Activated naive CD4-positive, alpha-beta T cell treated with anti-CD3 and anti-CD28 coated beads, Interleukin-2, amount 50 U/mL, for 16 hours (primary cell): ENCODE measurements at regions not wholly inside any gene's neighbourhood (a gene's known extent, or its start where the extent isn't known, plus 50 kb on each side); places are given as distances from the start of the nearest gene placed in this dataset.
"Not testable (repeated sequence)": the region's sequence is repeated elsewhere in the genome, so short reads cannot be mapped to it uniquely, and the experiment has no call there.

ENCODE experiments used
- DNase-seq: peaks from one replicate; pipeline ENCODE4 v3.0.0-alpha.2; 2020

- no peak for DNase-seq
Observed at GRCh38 chr13:64723724-64724123, 2506.4 kb downstream of the PCDH9 start.

- no peak for DNase-seq
Observed at GRCh38 chr13:64718116-64718515, 2512.0 kb downstream of the PCDH9 start.

- no peak for DNase-seq
Observed at GRCh38 chr13:64716936-64717335, 2513.2 kb downstream of the PCDH9 start.

- no peak for DNase-seq
Observed at GRCh38 chr13:64709079-64709478, 2521.1 kb downstream of the PCDH9 start.

GRCh38 chr13:64704121-64704649 is 2526.0 kb downstream of the PCDH9 start:
- no peak for DNase-seq

GRCh38 chr13:64697226-64697625 is 2532.9 kb downstream of the PCDH9 start:
- no peak for DNase-seq

- DNase-seq = no peak
Observed at GRCh38 chr13:64688893-64689677, 2541.1 kb downstream of the PCDH9 start.

GRCh38 chr13:64686536-64686935 is 2543.6 kb downstream of the PCDH9 start:
- DNase-seq = not testable (repeated sequence)

GRCh38 chr13:64684685-64685431 is 2545.3 kb downstream of the PCDH9 start:
- DNase-seq = no peak

- no peak for DNase-seq
Observed at GRCh38 chr13:64684108-64684507, 2546.0 kb downstream of the PCDH9 start.

GRCh38 chr13:64680739-64681138 is 2549.4 kb downstream of the PCDH9 start:
- DNase-seq = no peak

GRCh38 chr13:64675255-64675892 is 2554.8 kb downstream of the PCDH9 start:
- DNase-seq = no peak

- no peak for DNase-seq
Observed at GRCh38 chr13:64674126-64674525, 2556.0 kb downstream of the PCDH9 start.

GRCh38 chr13:64672751-64673150 is 2557.4 kb downstream of the PCDH9 start:
- no peak for DNase-seq

- no peak for DNase-seq
Observed at GRCh38 chr13:64662887-64663593, 2567.1 kb downstream of the PCDH9 start.

GRCh38 chr13:64648293-64648692 is 2581.8 kb downstream of the PCDH9 start:
- no peak for DNase-seq

GRCh38 chr13:64643066-64643465 is 2587.1 kb downstream of the PCDH9 start:
- DNase-seq = no peak

- DNase-seq = no peak
Observed at GRCh38 chr13:64640002-64640401, 2590.1 kb downstream of the PCDH9 start.

- DNase-seq = no peak
Observed at GRCh38 chr13:64639206-64639605, 2590.9 kb downstream of the PCDH9 start.

GRCh38 chr13:64633948-64634347 is 2596.2 kb downstream of the PCDH9 start:
- no peak for DNase-seq

GRCh38 chr13:64627654-64628053 is 2602.5 kb downstream of the PCDH9 start:
- no peak for DNase-seq

GRCh38 chr13:64626105-64626504 is 2604.0 kb downstream of the PCDH9 start:
- no peak for DNase-seq

GRCh38 chr13:64617231-64617630 is 2612.9 kb downstream of the PCDH9 start:
- no peak for DNase-seq
